Activated CD4-positive, alpha-beta T cell treated with anti-CD3 and anti-CD28 coated beads for 36 hours (primary cell): ENCODE measurements at regions not wholly inside any gene's neighbourhood (a gene's known extent, or its start where the extent isn't known, plus 50 kb on each side); places are given as distances from the start of the nearest gene placed in this dataset.

Experiments used
- ATAC-seq: fragments of 200-7000 bp; cut with Tn5 transposase; one replicate; pipeline ENCODE4 v1.10.0; 2021; ENCODE audit warnings: mild to moderate bottlenecking, moderate library complexity
- CTCF ChIA-PET: fragments of 350-600 bp; sonication (Branson Sonifier 250); formaldehyde crosslinking; loops from one replicate; lab custom pipeline; 2021; ENCODE audit warnings: antibody characterized with exemption; lab: Charles Lee
- POLR2A ChIA-PET: fragments of 350-600 bp; sonication (Branson Sonifier 250); formaldehyde crosslinking; loops from one replicate; lab custom pipeline; 2021; ENCODE audit warnings: antibody characterized with exemption, inconsistent platforms; lab: Charles Lee
- DNase-seq: peaks from one replicate; pipeline ENCODE4 v3.0.0-alpha.2; 2020
- H3K27ac Mint-ChIP-seq: one replicate; pipeline ENCODE4 v1.8.0; 2021; ENCODE audit warnings: mixed read lengths
- H3K27me3 Mint-ChIP-seq: one replicate; pipeline ENCODE4 v1.8.0; 2021; ENCODE audit warnings: mixed read lengths
- H3K36me3 Mint-ChIP-seq: one replicate; pipeline ENCODE4 v1.8.0; 2021; ENCODE audit warnings: low read depth, mixed read lengths
- H3K4me1 Mint-ChIP-seq: one replicate; pipeline ENCODE4 v1.8.0; 2021; ENCODE audit warnings: mixed read lengths
- H3K4me3 Mint-ChIP-seq: one replicate; pipeline ENCODE4 v1.8.0; 2021; ENCODE audit warnings: mild to moderate bottlenecking, moderate library complexity, mixed read lengths
- H3K9me3 Mint-ChIP-seq: one replicate; pipeline ENCODE4 v1.8.0; 2021; ENCODE audit warnings: low read depth, mixed read lengths
- intact Hi-C, 2 experiments: fragments of 100-400 bp; cut with DNase I in 1 of 2; cut with micrococcal nuclease in 1 of 2; formaldehyde crosslinking; loops; one replicate each; pipeline versions ENCODE4 v1.14.2 to v1.15.1; 2022 to 2024; cut with DNase I, micrococcal nuclease

DNA sequence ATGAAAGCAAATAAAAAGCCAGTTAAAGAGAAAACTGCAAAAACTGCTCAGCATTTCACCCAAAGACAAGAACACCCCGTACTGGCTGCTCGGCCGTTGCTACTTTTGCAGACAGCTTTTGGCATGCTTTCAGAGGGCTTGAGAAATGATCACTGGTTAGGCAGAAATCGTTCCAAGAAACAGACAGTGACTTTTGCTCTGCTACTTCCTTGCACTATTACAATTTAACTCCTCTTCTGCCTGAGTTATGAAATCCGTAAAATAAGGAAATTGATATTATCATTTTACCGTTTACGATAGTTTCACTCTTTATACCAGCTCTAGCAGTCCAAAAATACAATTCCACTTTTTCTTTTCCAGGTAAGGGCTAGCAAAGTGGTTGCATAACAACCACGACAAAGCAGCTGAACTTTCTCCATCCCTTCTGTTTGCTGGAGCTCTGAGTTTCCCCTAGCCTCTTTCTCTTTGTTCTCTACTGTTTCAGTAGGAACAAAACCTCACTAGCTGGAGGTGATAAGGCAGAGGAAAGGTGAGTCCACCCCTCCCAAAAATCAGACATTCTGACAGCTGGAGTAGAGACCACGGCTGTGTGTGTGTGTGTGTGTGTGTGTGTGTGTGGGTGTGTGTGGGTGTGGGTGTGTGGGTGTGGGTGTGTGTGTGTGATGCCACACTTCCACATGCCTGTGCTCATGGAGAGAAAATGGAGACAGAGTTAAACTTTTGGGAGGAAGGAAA is 191.8 kb upstream of the RREB1 start:
- ChIA-PET CTCF (interaction anchor here (1.1 kb wide), 1 partner anchor 369 kb away, joined by 3 read pairs; no protein-coding TSS in a partner anchor), POLR2A (interaction anchor here (0.7 kb wide), 1 partner anchor 13 kb away, joined by 4 read pairs; no protein-coding TSS in a partner anchor)
- peaks cover 31% of the 10 kb centered on the region for H3K4me1 Mint-ChIP-seq
- H3K4me3 Mint-ChIP-seq: no peak overlapping the region
- DNase-seq: no peak
- no peaks in the 10 kb centered on the region for H3K36me3 Mint-ChIP-seq
- H3K27ac Mint-ChIP-seq: no peak overlapping the region
- no peak for ATAC-seq
- intact Hi-C loops: loop anchor here (5.0 to 10.0 kb wide), 4 partner anchors 104 to 399 kb away; no protein-coding TSS in a partner anchor
- H3K9me3 Mint-ChIP-seq: no peaks in the 10 kb centered on the region
- H3K27me3 Mint-ChIP-seq: peaks cover 44% of the 10 kb centered on the region

- Mint-ChIP-seq H3K4me3 (no peak overlapping the region), H3K4me1 (peaks cover 31% of the 10 kb centered on the region), H3K27me3 (peaks cover 46% of the 10 kb centered on the region), H3K27ac (no peak overlapping the region), H3K9me3 (no peaks in the 10 kb centered on the region), H3K36me3 (no peaks in the 10 kb centered on the region)
- ChIA-PET CTCF (no interaction called here), POLR2A (no interaction called here)
- no peak for DNase-seq
- intact Hi-C loops: loop anchor here (5.0 to 10.0 kb wide), 4 partner anchors 104 to 399 kb away; no protein-coding TSS in a partner anchor
- ATAC-seq: no peak
Measured at GRCh38 chr6:6916598-6916997, 191.2 kb upstream of the RREB1 start.

DNA sequence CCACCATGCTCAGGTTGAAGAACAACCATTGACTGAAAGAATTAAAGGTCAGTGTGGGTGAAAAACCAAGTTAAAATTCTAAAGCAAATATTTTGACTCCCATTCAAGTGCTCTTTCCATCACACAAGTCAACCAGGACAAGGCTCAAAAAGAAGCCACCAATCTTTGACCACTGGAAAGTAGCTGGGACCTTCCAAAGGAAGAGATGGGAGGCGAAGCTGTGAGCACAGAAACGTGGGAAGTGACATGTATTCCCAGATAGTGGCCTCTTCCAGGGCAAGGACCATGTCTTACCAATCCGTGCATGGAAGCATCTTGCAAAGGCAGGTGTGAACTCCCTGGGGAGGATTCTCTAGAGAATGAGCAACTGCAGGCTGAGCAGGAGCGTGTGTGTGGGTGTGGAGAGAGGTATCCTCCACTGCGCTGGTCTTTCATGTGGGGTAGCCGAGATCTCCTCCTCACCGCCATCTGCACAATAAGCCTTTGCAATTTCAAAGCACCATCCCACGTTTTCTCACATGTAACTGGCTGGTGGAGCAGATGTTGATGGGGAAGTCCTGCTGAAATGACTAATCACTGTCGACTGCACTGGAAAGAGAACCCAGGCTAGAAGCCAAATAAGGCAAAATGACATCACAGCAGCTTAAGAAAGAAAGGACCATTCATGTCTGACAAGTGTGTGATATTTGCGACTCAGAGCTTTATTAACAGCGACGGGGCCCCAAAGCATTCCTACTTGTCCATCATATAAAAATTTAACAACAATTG is 189.4 kb upstream of the RREB1 start:
- no peaks in the 10 kb centered on the region for H3K9me3 Mint-ChIP-seq
- H3K4me3 Mint-ChIP-seq: no peak overlapping the region
- H3K4me1 Mint-ChIP-seq: peaks cover 31% of the 10 kb centered on the region
- ChIA-PET POLR2A (interaction anchor here (0.5 kb wide), 1 partner anchor 374 kb away, joined by 11 read pairs; no protein-coding TSS in a partner anchor), CTCF (no interaction called here)
- no peaks in the 10 kb centered on the region for H3K36me3 Mint-ChIP-seq
- DNase-seq: peak; percentile 91
- peak; percentile 97 for ATAC-seq
- H3K27ac Mint-ChIP-seq: no peak overlapping the region
- H3K27me3 Mint-ChIP-seq: peaks cover 32% of the 10 kb centered on the region
- intact Hi-C loops: loop anchor here (1.0 to 10.0 kb wide), 13 partner anchors 62 to 471 kb away; partner anchors contain the start of genes CAGE1 (in 1 of the 2), RIOK1 (in 1 of the 2) and SSR1 (in 1 of the 2)

GRCh38 chr6:6919173-6919572 is 188.6 kb upstream of the RREB1 start:
- H3K27me3 Mint-ChIP-seq: peaks cover 26% of the 10 kb centered on the region
- no peak overlapping the region for H3K27ac Mint-ChIP-seq
- ChIA-PET CTCF (no interaction called here), POLR2A (interaction anchor here (0.5 kb wide), 1 partner anchor 374 kb away, joined by 11 read pairs; no protein-coding TSS in a partner anchor)
- H3K36me3 Mint-ChIP-seq: no peaks in the 10 kb centered on the region
- intact Hi-C loops: loop anchor here (2.0 to 10.0 kb wide), 8 partner anchors 107 to 402 kb away; partner anchors contain the start of gene SSR1 (in 1 of the 2)
- no peak for ATAC-seq
- no peak for DNase-seq
- H3K4me1 Mint-ChIP-seq: peaks cover 31% of the 10 kb centered on the region
- H3K4me3 Mint-ChIP-seq: no peak overlapping the region
- H3K9me3 Mint-ChIP-seq: no peaks in the 10 kb centered on the region

- CTCF ChIA-PET: no interaction called here
- H3K27me3 Mint-ChIP-seq: peaks cover 24% of the 10 kb centered on the region
- no peaks in the 10 kb centered on the region for H3K36me3 Mint-ChIP-seq
- no peaks in the 10 kb centered on the region for H3K9me3 Mint-ChIP-seq
- ATAC-seq: no peak
- intact Hi-C loops: no loop called here
- DNase-seq: no peak
- H3K27ac Mint-ChIP-seq: no peak overlapping the region
- H3K4me3 Mint-ChIP-seq: no peak overlapping the region
- POLR2A ChIA-PET: no interaction called here
- H3K4me1 Mint-ChIP-seq: peaks cover 31% of the 10 kb centered on the region
Measured at GRCh38 chr6:6920114-6920986, 187.4 kb upstream of the RREB1 start.

DNA sequence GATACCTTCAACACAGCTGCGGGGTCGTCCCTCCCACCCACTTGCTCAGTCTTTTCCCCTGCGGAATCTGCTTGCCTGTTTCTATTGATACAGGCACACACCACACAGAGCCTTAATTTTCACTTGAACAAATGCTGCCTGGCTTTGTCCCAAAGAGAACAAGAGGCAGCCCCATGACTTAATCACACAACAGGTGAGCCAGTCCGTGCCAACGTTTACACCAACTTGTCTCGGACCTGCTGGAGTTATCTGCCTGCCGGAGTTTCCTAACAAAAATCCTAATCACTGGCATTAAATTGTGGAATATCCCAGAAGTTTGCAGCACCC is 186.8 kb upstream of the RREB1 start:
- POLR2A ChIA-PET: no interaction called here
- Mint-ChIP-seq H3K4me1 (peaks cover 25% of the 10 kb centered on the region), H3K36me3 (no peaks in the 10 kb centered on the region), H3K4me3 (no peak overlapping the region), H3K9me3 (no peaks in the 10 kb centered on the region), H3K27me3 (peaks cover 24% of the 10 kb centered on the region), H3K27ac (no peak overlapping the region)
- DNase-seq (no peak), ATAC-seq (no peak)
- intact Hi-C loops: no loop called here
- CTCF ChIA-PET: interaction anchor here (0.7 kb wide), 1 partner anchor 954 kb away, joined by 3 read pairs; no protein-coding TSS in a partner anchor

DNA sequence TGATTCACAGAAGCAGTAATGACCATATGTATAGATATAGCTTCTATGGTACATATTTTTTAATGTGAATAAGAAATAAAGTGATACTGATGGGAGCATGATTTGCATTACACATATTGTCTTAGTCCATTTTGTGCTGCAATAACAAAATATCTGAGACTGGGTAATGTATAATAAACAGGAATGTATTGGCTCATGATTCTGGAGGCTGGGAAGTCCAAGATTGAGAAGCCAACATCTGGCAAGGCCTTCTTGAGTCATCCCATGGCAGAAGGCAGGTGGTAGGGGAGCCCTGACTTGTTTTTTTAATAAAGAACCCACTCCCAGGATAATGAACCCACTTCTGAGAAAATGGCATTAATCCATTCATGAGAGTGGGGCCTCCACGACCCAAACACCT is 185.6 kb upstream of the RREB1 start:
- Mint-ChIP-seq H3K9me3 (no peaks in the 10 kb centered on the region), H3K4me1 (peaks cover 16% of the 10 kb centered on the region), H3K36me3 (no peaks in the 10 kb centered on the region), H3K27ac (no peak overlapping the region), H3K4me3 (no peak overlapping the region), H3K27me3 (peaks cover 29% of the 10 kb centered on the region)
- DNase-seq (no peak), ATAC-seq (no peak)
- intact Hi-C loops: no loop called here
- ChIA-PET CTCF (no interaction called here), POLR2A (no interaction called here)

DNA sequence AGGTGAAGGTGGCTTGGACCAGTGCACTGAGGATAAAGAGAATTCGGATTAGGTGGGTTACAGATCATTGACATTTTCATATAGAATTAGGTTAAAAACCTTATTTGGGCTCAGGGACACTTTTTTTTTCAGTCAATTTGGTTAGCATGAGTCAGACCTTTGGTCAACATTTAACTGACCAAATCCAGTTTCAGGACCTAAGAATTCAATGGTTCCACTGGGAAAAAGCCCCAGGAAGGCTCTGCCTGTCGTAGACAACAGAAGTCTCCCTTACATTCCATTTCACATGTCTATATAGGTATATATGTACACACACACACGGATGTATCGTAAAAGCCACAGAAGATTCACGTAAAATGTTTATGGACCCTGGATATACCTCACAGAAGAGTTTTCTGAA is 184.2 kb upstream of the RREB1 start:
- Mint-ChIP-seq H3K4me3 (no peak overlapping the region), H3K27ac (no peak overlapping the region), H3K27me3 (peaks cover 34% of the 10 kb centered on the region), H3K4me1 (peaks cover 3% of the 10 kb centered on the region), H3K9me3 (no peaks in the 10 kb centered on the region), H3K36me3 (no peaks in the 10 kb centered on the region)
- ChIA-PET POLR2A (no interaction called here), CTCF (no interaction called here)
- intact Hi-C loops: no loop called here
- ATAC-seq (no peak), DNase-seq (no peak)

DNA sequence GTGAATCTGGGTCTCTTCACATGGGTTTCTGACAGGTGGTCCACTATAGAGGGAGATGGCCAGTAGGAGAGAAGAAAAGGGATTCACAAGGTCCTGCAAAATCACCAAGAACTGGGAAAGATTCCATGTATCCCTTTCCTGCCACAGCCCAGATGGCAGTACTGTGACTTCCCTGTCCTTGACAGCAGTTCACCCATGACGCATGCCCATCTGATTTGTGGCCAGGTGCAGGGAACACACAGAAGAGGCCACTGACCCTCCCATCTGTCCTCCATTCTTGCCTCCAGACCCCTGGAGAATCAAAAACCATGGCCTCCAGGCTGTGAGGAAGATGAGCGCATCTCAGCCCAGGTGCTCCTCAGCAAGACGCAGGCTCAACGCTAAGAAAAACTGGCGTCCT is 183.1 kb upstream of the RREB1 start:
- Mint-ChIP-seq H3K4me3 (no peak overlapping the region), H3K4me1 (no peaks in the 10 kb centered on the region), H3K9me3 (no peaks in the 10 kb centered on the region), H3K27me3 (peaks cover 35% of the 10 kb centered on the region), H3K36me3 (no peaks in the 10 kb centered on the region), H3K27ac (no peak overlapping the region)
- no peak for DNase-seq
- POLR2A ChIA-PET: no interaction called here
- intact Hi-C loops: no loop called here
- CTCF ChIA-PET: no interaction called here
- ATAC-seq: no peak

- CTCF ChIA-PET: interaction anchor here (0.5 kb wide), 1 partner anchor 331 kb away, joined by 4 read pairs; no protein-coding TSS in a partner anchor
Measured at GRCh38 chr6:6925391-6926164, 182.2 kb upstream of the RREB1 start.

More at GRCh38 chr6:6925391-6926164, 182.2 kb upstream of the RREB1 start:
- Mint-ChIP-seq H3K27me3 (peaks cover 29% of the 10 kb centered on the region), H3K27ac (no peak overlapping the region), H3K36me3 (no peaks in the 10 kb centered on the region), H3K9me3 (no peaks in the 10 kb centered on the region), H3K4me3 (no peak overlapping the region), H3K4me1 (no peaks in the 10 kb centered on the region)
- no peak for ATAC-seq
- POLR2A ChIA-PET: interaction anchor here (0.6 kb wide), 1 partner anchor 261 kb away, joined by 3 read pairs; no protein-coding TSS in a partner anchor
- intact Hi-C loops: no loop called here
- no peak for DNase-seq
